ENCODE measurements at regions not wholly inside any gene's neighbourhood (a gene's known extent, or its start where the extent isn't known, plus 50 kb on each side); places are given as distances from the start of the nearest gene placed in this dataset.

DNA sequence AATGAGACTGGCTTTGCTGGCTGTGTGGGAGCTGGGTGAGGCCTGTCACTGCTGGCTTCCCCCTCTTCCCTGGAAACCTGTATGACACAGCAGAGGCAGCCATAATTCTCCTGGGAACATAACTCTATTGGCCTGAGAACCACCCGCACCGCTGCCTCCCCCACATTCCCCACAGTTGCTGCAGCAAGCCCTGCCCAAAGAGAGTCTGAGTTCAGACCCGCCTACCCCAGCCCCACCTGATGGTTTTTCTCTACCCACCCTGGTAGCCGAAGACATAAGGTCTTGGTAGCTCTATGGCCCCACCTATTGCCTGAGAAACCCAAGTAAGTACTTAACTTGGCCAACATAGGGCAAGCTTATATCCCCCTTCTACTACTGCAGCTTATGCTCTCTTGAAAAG, 174.8 kb downstream of the C11orf91 start:
- peaks cover 4 to 8% of the 10 kb centered on the region in 2 donors for H3K9me3 Mint-ChIP-seq
- H3K4me1 ChIP-seq (ENCODE audit: control insufficient read depth, insufficient read depth, low read length): no peaks in the 10 kb centered on the region
- intact Hi-C loops (cut with micrococcal nuclease): no loop called here
- no peak overlapping the region for H3K4me3 ChIP-seq (ENCODE audit: low read length)
- H3K27me3 ChIP-seq (ENCODE audit: control insufficient read depth, insufficient read depth, low read length): no peaks in the 10 kb centered on the region
- DNase-seq: no peak
- no peak for ATAC-seq
- H3K27ac Mint-ChIP-seq: no peak overlapping the region
- 81% methylated on average over 4 of the region's 4 CpGs for WGBS (ENCODE audit: insufficient coverage)
- peaks cover 12% of the 10 kb centered on the region for H3K36me3 Mint-ChIP-seq
- no peaks in the 10 kb centered on the region for H3K36me3 ChIP-seq (ENCODE audit: control insufficient read depth, insufficient read depth, low read length)
- peaks cover 2% of the 10 kb centered on the region for H3K9me3 ChIP-seq (ENCODE audit: control insufficient read depth, insufficient read depth, low read length)
- no peak overlapping the region for H3K4me3 Mint-ChIP-seq
- peaks cover 0 to 26% of the 10 kb centered on the region in 2 donors for H3K27me3 Mint-ChIP-seq (ENCODE audit: low read depth in 2 of 2)
- no peak overlapping the region for H3K27ac ChIP-seq (ENCODE audit: low read length)
- no peaks in the 10 kb centered on the region for H3K4me1 Mint-ChIP-seq
- TF ChIP-seq, protein P1, sequence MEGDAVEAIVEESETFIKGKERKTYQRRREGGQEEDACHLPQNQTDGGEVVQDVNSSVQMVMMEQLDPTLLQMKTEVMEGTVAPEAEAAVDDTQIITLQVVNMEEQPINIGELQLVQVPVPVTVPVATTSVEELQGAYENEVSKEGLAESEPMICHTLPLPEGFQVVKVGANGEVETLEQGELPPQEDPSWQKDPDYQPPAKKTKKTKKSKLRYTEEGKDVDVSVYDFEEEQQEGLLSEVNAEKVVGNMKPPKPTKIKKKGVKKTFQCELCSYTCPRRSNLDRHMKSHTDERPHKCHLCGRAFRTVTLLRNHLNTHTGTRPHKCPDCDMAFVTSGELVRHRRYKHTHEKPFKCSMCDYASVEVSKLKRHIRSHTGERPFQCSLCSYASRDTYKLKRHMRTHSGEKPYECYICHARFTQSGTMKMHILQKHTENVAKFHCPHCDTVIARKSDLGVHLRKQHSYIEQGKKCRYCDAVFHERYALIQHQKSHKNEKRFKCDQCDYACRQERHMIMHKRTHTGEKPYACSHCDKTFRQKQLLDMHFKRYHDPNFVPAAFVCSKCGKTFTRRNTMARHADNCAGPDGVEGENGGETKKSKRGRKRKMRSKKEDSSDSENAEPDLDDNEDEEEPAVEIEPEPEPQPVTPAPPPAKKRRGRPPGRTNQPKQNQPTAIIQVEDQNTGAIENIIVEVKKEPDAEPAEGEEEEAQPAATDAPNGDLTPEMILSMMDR (IDR thresholded peaks at IDR 0.05): no peak

DNA sequence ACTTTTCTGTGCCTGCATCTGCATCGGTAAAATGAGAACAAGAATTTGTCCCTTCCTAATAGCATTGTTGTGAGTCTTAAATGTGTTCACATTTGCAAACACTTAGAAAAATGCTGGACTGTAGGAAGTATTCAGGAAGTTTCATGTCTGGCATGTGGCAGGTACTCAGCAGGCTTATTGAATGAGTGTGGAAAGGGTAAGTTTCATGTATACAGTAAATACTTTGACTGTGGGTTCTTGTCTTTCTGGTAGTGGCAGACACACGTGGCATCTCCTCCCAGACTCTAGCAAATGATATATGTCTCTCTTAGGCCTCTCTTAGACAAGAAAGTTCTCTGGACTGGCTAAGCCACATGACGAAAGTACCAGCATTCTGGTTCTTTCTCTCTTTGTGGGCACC, 179.2 kb downstream of the C11orf91 start:
- Mint-ChIP-seq H3K36me3 (no peaks in the 10 kb centered on the region), H3K27ac (no peak overlapping the region), H3K9me3 (no peaks in the 10 kb centered on the region), H3K4me1 (no peaks in the 10 kb centered on the region), H3K4me3 (no peak overlapping the region), H3K27me3 (ENCODE audit: low read depth in 2 of 2) (peaks cover 3 to 41% of the 10 kb centered on the region in 2 donors)
- DNase-seq (no peak), ATAC-seq (no peak)
- Histone ChIP-seq H3K27me3 (ENCODE audit: control insufficient read depth, insufficient read depth, low read length) (peaks cover 2% of the 10 kb centered on the region), H3K4me3 (ENCODE audit: low read length) (no peak overlapping the region), H3K4me1 (ENCODE audit: control insufficient read depth, insufficient read depth, low read length) (no peaks in the 10 kb centered on the region), H3K9me3 (ENCODE audit: control insufficient read depth, insufficient read depth, low read length) (no peaks in the 10 kb centered on the region), H3K27ac (ENCODE audit: low read length) (no peak overlapping the region), H3K36me3 (ENCODE audit: control insufficient read depth, insufficient read depth, low read length) (no peaks in the 10 kb centered on the region)
- TF ChIP-seq, protein P1 (IDR thresholded peaks at IDR 0.05): no peak
- WGBS (ENCODE audit: insufficient coverage): 77% methylated on average over 3 of the region's 3 CpGs
- intact Hi-C loops (cut with micrococcal nuclease): no loop called here

DNA sequence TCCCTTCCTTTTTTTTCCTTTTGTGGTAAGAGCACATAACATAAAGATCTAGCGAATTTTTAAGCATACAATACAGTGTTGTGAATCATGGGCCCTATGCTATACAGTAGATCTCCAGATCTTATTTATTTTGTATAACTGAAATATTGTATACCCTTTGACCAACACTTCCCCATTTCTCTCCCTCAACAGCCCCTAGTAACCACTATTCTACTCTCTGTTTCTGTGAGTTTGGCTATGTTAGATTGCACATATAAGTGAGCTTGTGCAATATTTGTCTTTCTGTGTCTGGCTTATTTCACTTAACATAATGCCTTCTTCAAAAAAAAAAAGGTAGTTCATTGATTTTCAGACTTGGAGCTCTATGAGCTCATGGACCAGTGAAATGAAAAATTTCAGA, 180.5 kb downstream of the C11orf91 start:
- TF ChIP-seq, protein P1 (IDR thresholded peaks at IDR 0.05): no peak
- no peaks in the 10 kb centered on the region for H3K9me3 Mint-ChIP-seq
- intact Hi-C loops (cut with micrococcal nuclease): no loop called here
- Histone ChIP-seq H3K4me3 (ENCODE audit: low read length) (no peak overlapping the region), H3K27ac (ENCODE audit: low read length) (no peak overlapping the region), H3K27me3 (ENCODE audit: control insufficient read depth, insufficient read depth, low read length) (peaks cover 2% of the 10 kb centered on the region), H3K36me3 (ENCODE audit: control insufficient read depth, insufficient read depth, low read length) (no peaks in the 10 kb centered on the region), H3K4me1 (ENCODE audit: control insufficient read depth, insufficient read depth, low read length) (no peaks in the 10 kb centered on the region), H3K9me3 (ENCODE audit: control insufficient read depth, insufficient read depth, low read length) (no peaks in the 10 kb centered on the region)
- no CpG with 5 or more reads among the region's 1 CpG for WGBS (ENCODE audit: insufficient coverage)
- no peak overlapping the region for H3K27ac Mint-ChIP-seq
- DNase-seq (no peak), ATAC-seq (no peak)
- H3K36me3 Mint-ChIP-seq: no peaks in the 10 kb centered on the region
- no peaks in the 10 kb centered on the region for H3K4me1 Mint-ChIP-seq
- H3K27me3 Mint-ChIP-seq (ENCODE audit: low read depth in 2 of 2): peaks cover 3 to 40% of the 10 kb centered on the region in 2 donors
- no peak overlapping the region for H3K4me3 Mint-ChIP-seq

DNA sequence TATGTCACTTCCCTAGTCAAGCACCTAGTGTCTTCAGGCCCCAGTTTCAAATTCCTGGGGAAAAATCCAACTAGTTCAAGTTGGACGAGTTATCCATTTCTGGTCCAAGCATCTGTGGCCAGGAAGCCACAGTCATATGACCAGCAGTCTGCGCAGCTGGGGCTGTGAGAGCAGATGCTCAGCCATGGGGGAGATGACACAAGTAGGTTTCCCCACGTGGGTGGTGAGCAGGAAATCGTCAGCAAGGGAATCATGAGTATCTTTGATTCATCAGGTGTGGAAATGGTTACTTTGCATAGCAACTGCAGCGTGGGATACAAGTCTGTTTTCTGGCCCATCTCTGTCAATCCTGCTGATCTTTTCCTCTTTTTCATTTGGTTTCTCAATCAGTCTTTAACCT, 185.3 kb downstream of the C11orf91 start:
- 47% methylated on average over 5 of the region's 5 CpGs for WGBS (ENCODE audit: insufficient coverage)
- Mint-ChIP-seq H3K36me3 (no peaks in the 10 kb centered on the region), H3K9me3 (no peaks in the 10 kb centered on the region), H3K4me3 (no peak overlapping the region), H3K4me1 (no peaks in the 10 kb centered on the region), H3K27me3 (ENCODE audit: low read depth in 2 of 2) (peaks cover 5 to 34% of the 10 kb centered on the region in 2 donors), H3K27ac (no peak overlapping the region)
- Histone ChIP-seq H3K27me3 (ENCODE audit: control insufficient read depth, insufficient read depth, low read length) (peaks cover 2% of the 10 kb centered on the region), H3K4me3 (ENCODE audit: low read length) (no peak overlapping the region), H3K4me1 (ENCODE audit: control insufficient read depth, insufficient read depth, low read length) (no peaks in the 10 kb centered on the region), H3K36me3 (ENCODE audit: control insufficient read depth, insufficient read depth, low read length) (no peaks in the 10 kb centered on the region), H3K9me3 (ENCODE audit: control insufficient read depth, insufficient read depth, low read length) (no peaks in the 10 kb centered on the region), H3K27ac (ENCODE audit: low read length) (no peak overlapping the region)
- no peak for DNase-seq
- ATAC-seq: no peak
- TF ChIP-seq, protein P1 (IDR thresholded peaks at IDR 0.05): no peak
- intact Hi-C loops (cut with micrococcal nuclease): no loop called here

Measured in natural killer cell (primary cell).